Heart left ventricle (tissue), 16 donors: ENCODE measurements at regions not wholly inside any gene's neighbourhood (a gene's known extent, or its start where the extent isn't known, plus 50 kb on each side); places are given as distances from the start of the nearest gene placed in this dataset.

Source experiments
- ATAC-seq, 4 donors: fragments of 200-7000 bp; cut with Tn5 transposase; one replicate each; pipeline ENCODE4 v1.9.1; 2020 to 2022; ENCODE audit warnings: moderate library complexity in 4 of 4, mild to moderate bottlenecking in 3 of 4, moderate number of reproducible peaks in 1 of 4
- DNase-seq, 5 donors: peaks; one replicate each; pipeline ENCODE4 v3.0.0-alpha.2; 2020
- H3K27ac ChIP-seq, 12 donors: fragments of 200-600 bp; sonication (generic) in 4 of 12; one replicate each; pipeline versions ENCODE4 v1.5.0 to v1.8.0; 2016 to 2022; ENCODE audit warnings: mild to moderate bottlenecking in 2 of 12
- H3K27me3 ChIP-seq, 9 donors: fragments of 200-600 bp; sonication (generic) in 2 of 9; one replicate each; pipeline versions ENCODE4 v1.5.1 to v1.8.0; 2016 to 2022; ENCODE audit warnings: mild to moderate bottlenecking in 3 of 9
- H3K36me3 ChIP-seq, 9 donors: fragments of 200-600 bp; sonication (generic) in 2 of 9; one replicate each; pipeline versions ENCODE4 v1.5.0 to v1.8.0; 2018 to 2022; ENCODE audit warnings: mild to moderate bottlenecking in 2 of 9
- H3K4me1 ChIP-seq, 12 donors: fragments of 200-600 bp; sonication (generic) in 4 of 12; one replicate each; pipeline versions ENCODE4 v1.5.0 to v1.8.0; 2016 to 2022; ENCODE audit warnings: mild to moderate bottlenecking in 3 of 12
- H3K4me3 ChIP-seq, 12 donors: fragments of 200-600 bp; sonication (generic) in 4 of 12; one replicate each; pipeline versions ENCODE4 v1.5.0 to v1.8.0; 2017 to 2022; ENCODE audit warnings: mild to moderate bottlenecking in 9 of 12, moderate library complexity in 4 of 12
- H3K9me3 ChIP-seq, 12 donors: fragments of 200-600 bp; sonication (generic) in 4 of 12; one replicate each; pipeline versions ENCODE4 v1.5.0 to v1.8.0; 2016 to 2022; ENCODE audit warnings: mild to moderate bottlenecking in 1 of 12
- CTCF ChIP-seq, 12 donors: fragments of 200-600 bp; sonication (generic) in 4 of 12; IDR thresholded peaks; one replicate each; pipeline versions ENCODE4 v1.5.0 to v1.8.0; 2018 to 2022; ENCODE audit warnings: antibody characterized with exemption in 12 of 12, mild to moderate bottlenecking in 5 of 12
- POLR2A ChIP-seq, 2 donors: fragments of 450-650 bp; IDR thresholded peaks; one replicate each; pipeline ENCODE4 v1.6.1; 2017; ENCODE audit warnings: antibody characterized with exemption in 2 of 2, mild to moderate bottlenecking in 2 of 2, moderate library complexity in 2 of 2
- WGBS, 4 donors: extraction: QIAGEN DNeasy Blood & Tissue Kit in 2 of 4; methylation state at CpG; one replicate each; pipeline versions ENCODE4 v1.1.5 to v1.1.7; 2013 to 2018; 5-methylcytosine and 5-hydroxymethylcytosine counted together
- intact Hi-C, 10 donors: fragments of 100-400 bp; cut with DNase I; formaldehyde crosslinking; loops; one replicate each; pipeline versions ENCODE4 v1.11.1 to v1.14.2; 2022
- donor health status: ischemic (EF 13 %, LVEDD 7.1; RV severe dilation, severe dysfunction).
- donor health status: healthy with polysubstance abuse.
- donor health status: DM: no; HTN: yes; CAD: no.
- donor health status: DM: no; HTN: no; CAD: no.
- donor health status: ischemic (EF 25% LVEDD 6.9; RV normal size, moderate dysfunction).
- donor health status: ischemic (EF 25% LVEDD 5.7; RV mildly dilated, moderate dysfunction).
- donor health status: healthy.
- donor health status: DM: yes; HTN: yes; CAD: no.
- donor health status: ischemic (EF 35%, LVEDD 5.7; RV mildly dilated, moderate dysfunction).
- donor health status: nonischemic (EF 11% LVEDD 7.7; RV severe dilation, severe dysfunction).
- donor health status: DM: yes; HTN: yes; CAD: no.
- donor health status: PGD.
- donor health status: ischemic (EF 29% LVEDD 5.4; RV normal size, mild dysfunction).
- donor health status: nonischemic (EF 23%, LVEDD 6.1; RV moderate dilation, normal function).

- no peak for TF ChIP-seq POLR2A (IDR thresholded peaks at IDR 0.05)
- no peak for TF ChIP-seq CTCF (IDR thresholded peaks at IDR 0.05)
- H3K27me3 ChIP-seq = no peaks in the 10 kb centered on the region
- no peak overlapping the region for H3K27ac ChIP-seq
- H3K36me3 ChIP-seq = no peaks in the 10 kb centered on the region
- no peak overlapping the region for H3K4me3 ChIP-seq
- H3K4me1 ChIP-seq = no peaks in the 10 kb centered on the region
- 44 to 61% (median 50%) methylated on average over 1 of the region's 1 CpG; no CpG with 5 or more reads in 1 of the 4 donors for WGBS, 4 donors
- intact Hi-C loops = no loop called here
- DNase-seq = no peak
- ATAC-seq = no peak
- peaks cover 0 to 5% (median 0%) of the 10 kb centered on the region in 12 donors for H3K9me3 ChIP-seq
Measured at GRCh38 chr13:86846501-86846900, 824.7 kb upstream of the SLITRK5 start.

GRCh38 chr13:86848716-86849115 lies 822.5 kb upstream of the SLITRK5 start:
- Histone ChIP-seq H3K36me3 (no peaks in the 10 kb centered on the region), H3K4me3 (no peak overlapping the region), H3K27ac (no peak overlapping the region), H3K4me1 (no peaks in the 10 kb centered on the region), H3K27me3 (no peaks in the 10 kb centered on the region), H3K9me3 (peaks cover 0 to 5% (median 0%) of the 10 kb centered on the region in 12 donors)
- WGBS, 4 donors = 91 to 100% (median 94%) methylated on average over 1 of the region's 1 CpG
- ATAC-seq (no peak), DNase-seq (no peak)
- TF ChIP-seq CTCF (IDR thresholded peaks at IDR 0.05) (no peak), POLR2A (IDR thresholded peaks at IDR 0.05) (no peak)
- intact Hi-C loops = no loop called here

- DNase-seq (no peak), ATAC-seq (no peak)
- WGBS, 4 donors = 73 to 80% (median 75%) methylated on average over 8 of the region's 8 CpGs
- TF ChIP-seq POLR2A (IDR thresholded peaks at IDR 0.05) = no peak
- H3K9me3 ChIP-seq = peaks cover 0 to 4% (median 0%) of the 10 kb centered on the region in 12 donors
- H3K36me3 ChIP-seq = no peaks in the 10 kb centered on the region
- H3K4me3 ChIP-seq = no peak overlapping the region
- no peak overlapping the region for H3K27ac ChIP-seq
- H3K4me1 ChIP-seq = no peaks in the 10 kb centered on the region
- H3K27me3 ChIP-seq = no peaks in the 10 kb centered on the region
- intact Hi-C loops = no loop called here
Measured at GRCh38 chr13:86856991-86857390, 814.2 kb upstream of the SLITRK5 start.

- TF ChIP-seq POLR2A (IDR thresholded peaks at IDR 0.05) = no peak
- no peak for TF ChIP-seq CTCF (IDR thresholded peaks at IDR 0.05)
- no peak overlapping the region for H3K4me3 ChIP-seq
- intact Hi-C loops = no loop called here
- no peak for ATAC-seq
- no peak for DNase-seq
- no peaks in the 10 kb centered on the region for H3K27me3 ChIP-seq
- peaks cover 0 to 4% (median 0%) of the 10 kb centered on the region in 12 donors for H3K9me3 ChIP-seq
- no peak overlapping the region for H3K27ac ChIP-seq
- no peaks in the 10 kb centered on the region for H3K4me1 ChIP-seq
- no peaks in the 10 kb centered on the region for H3K36me3 ChIP-seq
Measured at GRCh38 chr13:86858216-86858615, 813.0 kb upstream of the SLITRK5 start.

- no peak overlapping the region for H3K27ac ChIP-seq
- DNase-seq (no peak), ATAC-seq (no peak)
- no peaks in the 10 kb centered on the region for H3K4me1 ChIP-seq
- TF ChIP-seq CTCF (IDR thresholded peaks at IDR 0.05) (no peak), POLR2A (IDR thresholded peaks at IDR 0.05) (no peak)
- no peaks in the 10 kb centered on the region for H3K27me3 ChIP-seq
- intact Hi-C loops = no loop called here
- H3K4me3 ChIP-seq = no peak overlapping the region
- H3K9me3 ChIP-seq = no peaks in the 10 kb centered on the region
- H3K36me3 ChIP-seq = no peaks in the 10 kb centered on the region
Measured at GRCh38 chr13:86862137-86862536, 809.0 kb upstream of the SLITRK5 start.
